ENCODE measurements at regions not wholly inside any gene's neighbourhood (a gene's known extent, or its start where the extent isn't known, plus 50 kb on each side); places are given as distances from the start of the nearest gene placed in this dataset.

- DNase-seq (ENCODE audit: low read depth, low spot score): no peak
- Histone ChIP-seq H4K20me1 (ENCODE audit: insufficient read depth) (no peaks in the 10 kb centered on the region), H3K4me3 (replicated peaks in 1 of 2; ENCODE audit: low read depth in 1 of 2, low read length in 2 of 2) (no peak overlapping the region), H3K9ac (ENCODE audit: low read length) (no peak overlapping the region), H3K36me3 (ENCODE audit: control insufficient read depth in 1 of 2, insufficient read depth in 2 of 2, low read length in 2 of 2) (no peaks in the 10 kb centered on the region), H3K9me2 (ENCODE audit: insufficient read depth) (no peaks in the 10 kb centered on the region), H2AFZ (ENCODE audit: low read depth, low read length, poor library complexity, severe bottlenecking) (no peak overlapping the region), H3K27ac (ENCODE audit: low read depth, low read length) (no peak overlapping the region), H3K4me1 (ENCODE audit: control insufficient read depth in 1 of 2, insufficient read depth in 2 of 2, low read length in 2 of 2) (no peaks in the 10 kb centered on the region), H3K4me2 (ENCODE audit: low read length) (no peak overlapping the region), H3K79me2 (ENCODE audit: insufficient read depth, low read length) (no peaks in the 10 kb centered on the region), H3K9me3 (ENCODE audit: control insufficient read depth in 1 of 2, insufficient read depth in 1 of 2, low read depth in 1 of 2, low read length in 2 of 2) (no peaks in the 10 kb centered on the region), H3K27me3 (ENCODE audit: insufficient read depth, low read length) (no peaks in the 10 kb centered on the region)
- BruUV-seq (replicated peaks): no TSS peak
- POLR2A ChIA-PET: no interaction called here
- no peak for ATAC-seq
- RAD21 ChIA-PET (ENCODE audit: low non-redundant PET in 1 of 2, low total read pairs in 2 of 2, uncharacterized antibody in 2 of 2, unreplicated experiment in 2 of 2): no interaction called here
- intact Hi-C loops (cut with micrococcal nuclease): no loop called here
- TF ChIP-seq ELF1 (IDR thresholded peaks at IDR 0.05; ENCODE audit: borderline replicate concordance, low read depth) (no peak), CEBPB (IDR thresholded peaks at IDR 0.05; ENCODE audit: low read depth) (no peak), ZNF274 (IDR thresholded peaks at IDR 0.05; ENCODE audit: low read depth, low read length) (no peak), EZH2phosphoT487 (IDR thresholded peaks at IDR 0.05; ENCODE audit: borderline replicate concordance) (no peak), ZBTB33 (IDR thresholded peaks at IDR 0.05; ENCODE audit: extremely low read depth, insufficient replicate concordance, low read length) (no peak), POLR2A (IDR thresholded peaks at IDR 0.05; ENCODE audit: borderline replicate concordance, extremely low read depth, insufficient read depth, insufficient read length) (no peak), CTCF (IDR thresholded peaks at IDR 0.05 in 2 of 3, conservative IDR thresholded peaks at IDR 0.05 in 1 of 3; ENCODE audit: borderline replicate concordance in 1 of 3, insufficient read depth in 1 of 3, low read depth in 2 of 3, low read length in 2 of 3) (no peak), TCF7L2 (IDR thresholded peaks at IDR 0.05; ENCODE audit: borderline replicate concordance, extremely low read depth, insufficient read depth, insufficient read length) (no peak), SP1 (IDR thresholded peaks at IDR 0.05; ENCODE audit: low read depth) (no peak), EGR1 (IDR thresholded peaks at IDR 0.05; ENCODE audit: low read depth) (no peak), SIN3A (IDR thresholded peaks at IDR 0.05; ENCODE audit: low read depth) (no peak), EZH2 (IDR thresholded peaks at IDR 0.05) (no peak), POLR2AphosphoS5 (IDR thresholded peaks at IDR 0.05; ENCODE audit: low read depth, low read length) (no peak)
- CTCF ChIA-PET: no interaction called here
Observed at GRCh38 chr2:168404764-168405163, 51.3 kb upstream of the CERS6 start.

Measured in HCT116 (cell line).